Pancreas (tissue), 10 donors: ENCODE measurements at regions not wholly inside any gene's neighbourhood (a gene's known extent, or its start where the extent isn't known, plus 50 kb on each side); places are given as distances from the start of the nearest gene placed in this dataset.

ENCODE experiments used
- ATAC-seq, 4 donors: fragments of 200-7000 bp; cut with Tn5 transposase; one replicate each; pipeline versions ENCODE4 v1.8.0 to v1.9.1; 2020; ENCODE audit warnings: mild to moderate bottlenecking in 4 of 4, moderate library complexity in 4 of 4
- DNase-seq, 6 donors: peaks; one replicate each; pipeline ENCODE4 v3.0.0-alpha.2; 2020
- FAIRE-seq: peaks from 2 replicates; lab custom pipeline; 2012; peaks lifted over from hg19 to GRCh38; lab: Jason Lieb, UNC
- H3K27ac ChIP-seq, 4 donors: fragments of 200-600 bp; sonication (generic); 1 replicate in 3 of 4; 2 replicates in 1 of 4; pipeline versions ENCODE4 v1.5.0 to v1.8.0; 2020
- H3K27me3 ChIP-seq, 4 donors: fragments of 200-600 bp; one replicate each; pipeline ENCODE4 v1.8.0; 2021
- H3K36me3 ChIP-seq, 3 donors: fragments of 200-600 bp; sonication (generic) in 1 of 3; one replicate each; pipeline versions ENCODE4 v1.5.0 to v1.8.0; 2020 to 2021
- H3K4me1 ChIP-seq, 3 donors: fragments of 200-600 bp; one replicate each; pipeline ENCODE4 v1.8.0; 2021
- H3K4me3 ChIP-seq, 4 donors: fragments of 200-600 bp; sonication (generic) in 2 of 4; one replicate each; pipeline versions ENCODE4 v1.5.0 to v1.8.0; 2020 to 2021
- H3K9me3 ChIP-seq, 4 donors: fragments of 200-600 bp; one replicate each; pipeline ENCODE4 v1.8.0; 2021
- CTCF ChIP-seq, 4 donors: fragments of 200-600 bp; sonication (generic) in 3 of 4; IDR thresholded peaks; one replicate each; pipeline versions ENCODE4 v1.5.0 to v1.8.0; 2021; ENCODE audit warnings: antibody characterized with exemption in 4 of 4
- WGBS, 2 donors: extraction: QIAGEN DNeasy Blood & Tissue Kit; methylation state at CpG; one replicate each; pipeline ENCODE4 v1.1.7; 2013; 5-methylcytosine and 5-hydroxymethylcytosine counted together
- intact Hi-C, 3 donors: fragments of 100-400 bp; cut with DNase I; formaldehyde crosslinking; loops; one replicate each; pipeline versions ENCODE4 v1.11.1 to v1.14.2; 2022
- donor health status: healthy with polysubstance abuse.
- donor health status: DM: no; HTN: no; CAD: no; lungs with moderate emphysema.
- donor health status: DM: no; HTN: no; CAD: no.
- donor health status: control.
- donor health status: control.
- donor health status: Bipolar disorder and iron deficiency.
- donor health status: DM: yes; HTN: yes; CAD: no.
- donor health status: DM: no; HTN: no; CAD: no.
- donor health status: DM: no; HTN: no; CAD: no.
- donor health status: DM: yes; HTN: yes; CAD: no.

GRCh38 chr16:87198328-87198832 lies 118.8 kb downstream of the C16orf95 start:
- TF ChIP-seq CTCF (IDR thresholded peaks at IDR 0.05), result no peak
- 64% methylated on average over 8 of the region's 8 CpGs for WGBS, 2 donors
- ATAC-seq (no peak), FAIRE-seq (no peak), DNase-seq (no peak)
- no peak overlapping the region for H3K27ac ChIP-seq
- H3K27me3 ChIP-seq, result no peaks in the 10 kb centered on the region
- H3K36me3 ChIP-seq, result no peaks in the 10 kb centered on the region
- H3K9me3 ChIP-seq, result no peaks in the 10 kb centered on the region
- H3K4me3 ChIP-seq, result no peak overlapping the region
- intact Hi-C loops, result no loop called here
- no peaks in the 10 kb centered on the region for H3K4me1 ChIP-seq

GRCh38 chr16:87198881-87199280 lies 118.3 kb downstream of the C16orf95 start:
- Histone ChIP-seq H3K27ac (no peak overlapping the region), H3K9me3 (no peaks in the 10 kb centered on the region), H3K27me3 (no peaks in the 10 kb centered on the region), H3K36me3 (no peaks in the 10 kb centered on the region), H3K4me1 (no peaks in the 10 kb centered on the region), H3K4me3 (no peak overlapping the region)
- intact Hi-C loops, result no loop called here
- no peak for TF ChIP-seq CTCF (IDR thresholded peaks at IDR 0.05)
- ATAC-seq (no peak), FAIRE-seq (no peak), DNase-seq (no peak)
- 80% methylated on average over 8 of the region's 8 CpGs for WGBS, 2 donors

- WGBS, 2 donors, result 84 to 87% methylated on average over 3 of the region's 3 CpGs
- no peaks in the 10 kb centered on the region for H3K4me1 ChIP-seq
- H3K9me3 ChIP-seq, result no peaks in the 10 kb centered on the region
- no peak for ATAC-seq
- H3K36me3 ChIP-seq, result no peaks in the 10 kb centered on the region
- no peak overlapping the region for H3K4me3 ChIP-seq
- no peaks in the 10 kb centered on the region for H3K27me3 ChIP-seq
- intact Hi-C loops, result no loop called here
- no peak for TF ChIP-seq CTCF (IDR thresholded peaks at IDR 0.05)
- no peak for DNase-seq
- FAIRE-seq, result no peak
- H3K27ac ChIP-seq, result no peak overlapping the region
Measured at GRCh38 chr16:87199379-87199778, 117.8 kb downstream of the C16orf95 start.

GRCh38 chr16:87199901-87200300 lies 117.3 kb downstream of the C16orf95 start:
- intact Hi-C loops, result no loop called here
- TF ChIP-seq CTCF (IDR thresholded peaks at IDR 0.05), result no peak
- no peaks in the 10 kb centered on the region for H3K36me3 ChIP-seq
- no peak for FAIRE-seq
- no peaks in the 10 kb centered on the region for H3K4me1 ChIP-seq
- no peak overlapping the region for H3K4me3 ChIP-seq
- no peak for DNase-seq
- no peak for ATAC-seq
- 74 to 89% methylated on average over 7 of the region's 7 CpGs for WGBS, 2 donors
- H3K27ac ChIP-seq, result no peak overlapping the region
- no peaks in the 10 kb centered on the region for H3K9me3 ChIP-seq
- H3K27me3 ChIP-seq, result no peaks in the 10 kb centered on the region

GRCh38 chr16:87200637-87201036 lies 116.6 kb downstream of the C16orf95 start:
- ATAC-seq (no peak), FAIRE-seq (no peak), DNase-seq (no peak)
- no peaks in the 10 kb centered on the region for H3K9me3 ChIP-seq
- H3K27me3 ChIP-seq, result no peaks in the 10 kb centered on the region
- no peak overlapping the region for H3K27ac ChIP-seq
- H3K36me3 ChIP-seq, result no peaks in the 10 kb centered on the region
- WGBS, 2 donors, result 70 to 75% methylated on average over 3 of the region's 3 CpGs
- intact Hi-C loops, result no loop called here
- no peaks in the 10 kb centered on the region for H3K4me1 ChIP-seq
- H3K4me3 ChIP-seq, result no peak overlapping the region
- no peak for TF ChIP-seq CTCF (IDR thresholded peaks at IDR 0.05)
